ENCODE measurements at regions not wholly inside any gene's neighbourhood (a gene's known extent, or its start where the extent isn't known, plus 50 kb on each side); places are given as distances from the start of the nearest gene placed in this dataset.

GRCh38 chr1:232579466-232579865, 50.5 kb downstream of the SIPA1L2 start (continued):
- TF ChIP-seq REST (IDR thresholded peaks at IDR 0.05; ENCODE audit: low read depth, low read length), result no peak
- no peak for TF ChIP-seq TCF12 (IDR thresholded peaks at IDR 0.05)
- no peak for TF ChIP-seq IRF3 (IDR thresholded peaks at IDR 0.05; ENCODE audit: low read depth, low read length)

GRCh38 chr1:232578651-232579195, 51.2 kb downstream of the SIPA1L2 start:
- no peaks in the 10 kb centered on the region for H3K27me3 ChIP-seq (ENCODE audit: insufficient read depth)
- 61% methylated on average over 3 of the region's 3 CpGs for WGBS (ENCODE audit: low lambda C conversion rate)
- DNase-seq, result no peak
- H3K9me3 ChIP-seq, result no peaks in the 10 kb centered on the region
- H3F3A ChIP-seq (replicated peaks; ENCODE audit: insufficient read depth), result no peaks in the 10 kb centered on the region
- no peaks in the 10 kb centered on the region for H3K9me2 ChIP-seq
- H3K79me2 ChIP-seq (ENCODE audit: insufficient read depth), result no peaks in the 10 kb centered on the region
- CTCF ChIA-PET, result interaction anchor here (0.6 to 1.5 kb wide), 3 partner anchors 8 to 16 kb away, joined by 3 read pairs; no protein-coding TSS in a partner anchor
- POLR2A ChIA-PET, result no interaction called here
- no peak for TF ChIP-seq RXRA (IDR thresholded peaks at IDR 0.05; ENCODE audit: borderline replicate concordance, low read depth)
- TF ChIP-seq GATA2 (CRISPR knock-in tag; IDR thresholded peaks at IDR 0.05), result no peak
- TF ChIP-seq MAX (IDR thresholded peaks at IDR 0.05; ENCODE audit: low read depth), result no peak
- TF ChIP-seq NRF1 (IDR thresholded peaks at IDR 0.05; ENCODE audit: low read depth, low read length), result no peak
- no peak for TF ChIP-seq TEAD4 (IDR thresholded peaks at IDR 0.05; ENCODE audit: borderline replicate concordance, insufficient read depth)
- TF ChIP-seq RCOR1 (IDR thresholded peaks at IDR 0.05; ENCODE audit: low read length), result no peak
- no peak for TF ChIP-seq CHD2 (IDR thresholded peaks at IDR 0.05; ENCODE audit: low read length, partially characterized antibody)
- no peak for TF ChIP-seq USF2 (IDR thresholded peaks at IDR 0.05; ENCODE audit: borderline replicate concordance, low read depth, low read length)
- H3K4me2 ChIP-seq, result no peak overlapping the region
- no peak overlapping the region for H2AFZ ChIP-seq (ENCODE audit: low read depth)
- H4K20me1 ChIP-seq (ENCODE audit: insufficient read depth), result no peaks in the 10 kb centered on the region
- H3K36me3 ChIP-seq (replicated peaks in 1 of 2; ENCODE audit: control insufficient read depth in 1 of 2, insufficient read depth in 2 of 2, low read length in 1 of 2), result no peaks in the 10 kb centered on the region
- H3K4me1 ChIP-seq (ENCODE audit: control insufficient read depth in 1 of 2, insufficient read depth in 2 of 2, low read depth in 1 of 2, low read length in 1 of 2), result peaks cover 0 to 5% of the 10 kb centered on the region in 2 experiments; a peak in 3 of 4 replicates
- no peak overlapping the region for H3K27ac ChIP-seq (ENCODE audit: low read depth in 2 of 2, low read length in 1 of 2)
- no peak overlapping the region for H3K4me3 ChIP-seq (ENCODE audit: low read depth in 2 of 2, low read length in 1 of 2)
- H3K9ac ChIP-seq, result no peak overlapping the region

Data from SK-N-SH (cell line).